ENCODE measurements at regions not wholly inside any gene's neighbourhood (a gene's known extent, or its start where the extent isn't known, plus 50 kb on each side); places are given as distances from the start of the nearest gene placed in this dataset.

DNA sequence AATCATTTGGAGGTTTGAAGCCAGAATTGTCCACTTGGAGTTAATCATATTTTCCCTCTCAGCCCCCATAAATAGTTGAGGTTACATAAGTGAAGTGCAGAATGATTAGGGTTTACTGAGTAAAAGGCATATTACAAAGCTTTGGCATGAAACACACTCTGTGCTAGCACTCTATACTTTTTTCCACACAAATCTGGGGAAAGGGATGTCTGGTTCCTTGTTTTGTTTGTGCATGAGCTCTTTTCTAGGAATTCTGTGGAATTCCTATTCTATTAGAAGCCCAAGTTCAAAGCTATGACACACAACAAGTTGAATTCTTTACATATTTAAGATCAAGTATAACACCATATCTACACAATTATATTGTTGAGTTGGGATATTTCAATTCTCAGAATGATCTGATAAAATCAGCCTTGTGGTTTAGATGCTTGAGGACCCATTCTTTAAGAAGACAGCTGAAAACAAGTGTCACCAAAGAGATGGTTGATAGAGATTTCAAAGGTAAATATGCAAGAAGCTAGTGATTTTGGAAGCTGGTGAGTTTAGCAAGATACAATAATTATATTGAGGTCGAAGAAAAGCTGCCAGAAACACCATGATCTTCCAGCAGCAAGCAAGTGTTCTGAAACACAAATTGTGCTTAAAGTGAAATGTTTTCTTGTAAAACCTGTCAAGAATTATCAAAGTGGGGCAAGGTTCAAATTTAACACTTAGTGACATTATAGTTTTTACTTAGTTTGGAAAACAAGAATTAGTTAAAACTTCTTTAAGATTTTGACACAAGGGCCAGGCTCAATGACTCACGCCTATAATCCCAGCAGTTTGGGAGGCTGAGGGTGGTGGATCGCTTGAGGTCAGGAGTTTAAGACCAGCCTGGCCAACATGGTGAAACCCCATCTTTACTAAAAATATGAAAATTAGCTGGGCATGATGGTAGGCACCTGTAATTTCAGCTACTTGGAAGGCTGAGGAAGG, 122.6 kb downstream of the INHBA start (continued):
- TF ChIP-seq RXRA (IDR thresholded peaks at IDR 0.05; ENCODE audit: insufficient read depth, low read depth, low read length) (no peak), SP2 (IDR thresholded peaks at IDR 0.05; ENCODE audit: low read length) (no peak), JUN (IDR thresholded peaks at IDR 0.05; ENCODE audit: low read depth, low read length) (no peak), KDM4A (IDR thresholded peaks at IDR 0.05; ENCODE audit: low read depth, low read length, severe bottlenecking) (no peak), ASH2L (IDR thresholded peaks at IDR 0.05; ENCODE audit: low read length) (no peak)
- TF ChIP-seq, protein P1, sequence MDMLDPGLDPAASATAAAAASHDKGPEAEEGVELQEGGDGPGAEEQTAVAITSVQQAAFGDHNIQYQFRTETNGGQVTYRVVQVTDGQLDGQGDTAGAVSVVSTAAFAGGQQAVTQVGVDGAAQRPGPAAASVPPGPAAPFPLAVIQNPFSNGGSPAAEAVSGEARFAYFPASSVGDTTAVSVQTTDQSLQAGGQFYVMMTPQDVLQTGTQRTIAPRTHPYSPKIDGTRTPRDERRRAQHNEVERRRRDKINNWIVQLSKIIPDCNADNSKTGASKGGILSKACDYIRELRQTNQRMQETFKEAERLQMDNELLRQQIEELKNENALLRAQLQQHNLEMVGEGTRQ (IDR thresholded peaks at IDR 0.05; ENCODE audit: low read length), result no peak
